Astrocyte (in vitro differentiated cells and primary cell): ENCODE measurements at regions not wholly inside any gene's neighbourhood (a gene's known extent, or its start where the extent isn't known, plus 50 kb on each side); places are given as distances from the start of the nearest gene placed in this dataset.

ENCODE experiments used
- DNase-seq: peaks from one replicate; pipeline ENCODE4 v3.0.0-alpha.2; 2010; ENCODE audit warnings: low read depth
- FAIRE-seq: peaks from 2 replicates; lab custom pipeline; 2011; peaks lifted over from hg19 to GRCh38; lab: Jason Lieb, UNC
- H2AFZ ChIP-seq: 2 replicates; pipeline ENCODE4 v1.6.0; 2012; ENCODE audit warnings: low read depth, low read length, inconsistent platforms
- H3K27ac ChIP-seq: 2 replicates; pipeline ENCODE4 v1.5.1; 2011; ENCODE audit warnings: low read depth, low read length, inconsistent platforms
- H3K27me3 ChIP-seq: 2 replicates; pipeline ENCODE4 v1.6.0; 2011; ENCODE audit warnings: low read length, inconsistent platforms; ENCODE audit not compliant: insufficient read depth
- H3K36me3 ChIP-seq: 2 replicates; pipeline ENCODE4 v1.5.1; 2011; ENCODE audit warnings: low read length, inconsistent platforms; ENCODE audit not compliant: insufficient read depth
- H3K4me1 ChIP-seq: 2 replicates; pipeline ENCODE4 v1.5.1; 2011; ENCODE audit warnings: low read length, inconsistent platforms; ENCODE audit not compliant: insufficient read depth
- H3K4me2 ChIP-seq: 2 replicates; pipeline ENCODE4 v1.6.0; 2012; ENCODE audit warnings: low read length, inconsistent platforms
- H3K4me3 ChIP-seq: 2 replicates; pipeline ENCODE4 v1.5.1; 2011; ENCODE audit warnings: low read depth, mild to moderate bottlenecking, low read length, inconsistent platforms; ENCODE audit not compliant: insufficient read depth
- H3K79me2 ChIP-seq: 2 replicates; pipeline ENCODE4 v1.6.0; 2012; ENCODE audit warnings: mild to moderate bottlenecking, low read length, inconsistent platforms; ENCODE audit not compliant: insufficient read depth
- H3K9ac ChIP-seq: 2 replicates; pipeline ENCODE4 v1.6.0; 2012; ENCODE audit warnings: mild to moderate bottlenecking, low read length, inconsistent platforms
- H3K9me3 ChIP-seq: 2 replicates; pipeline ENCODE4 v1.5.1; 2012; ENCODE audit warnings: low read depth, mild to moderate bottlenecking, low read length, inconsistent platforms; ENCODE audit not compliant: insufficient read depth
- H4K20me1 ChIP-seq: 2 replicates; pipeline ENCODE4 v1.6.0; 2012; ENCODE audit warnings: low read length, inconsistent platforms; ENCODE audit not compliant: insufficient read depth
- H3K27ac Mint-ChIP-seq: one replicate; pipeline ENCODE4 v1.8.0; 2021; ENCODE audit warnings: mild to moderate bottlenecking, mixed read lengths; ENCODE audit not compliant: unreplicated experiment
- H3K27me3 Mint-ChIP-seq: one replicate; pipeline ENCODE4 v1.8.0; 2021; ENCODE audit warnings: low read depth, mixed read lengths; ENCODE audit not compliant: unreplicated experiment
- H3K36me3 Mint-ChIP-seq: one replicate; pipeline ENCODE4 v1.8.0; 2021; ENCODE audit warnings: low read depth, mixed read lengths; ENCODE audit not compliant: unreplicated experiment
- H3K4me1 Mint-ChIP-seq: one replicate; pipeline ENCODE4 v1.8.0; 2021; ENCODE audit warnings: low read depth, mixed read lengths; ENCODE audit not compliant: unreplicated experiment
- H3K4me3 Mint-ChIP-seq: one replicate; pipeline ENCODE4 v1.8.0; 2021; ENCODE audit warnings: mild to moderate bottlenecking, moderate library complexity, mixed read lengths; ENCODE audit not compliant: unreplicated experiment
- H3K9me3 Mint-ChIP-seq: one replicate; pipeline ENCODE4 v1.8.0; 2021; ENCODE audit warnings: mild to moderate bottlenecking, mixed read lengths; ENCODE audit not compliant: unreplicated experiment
- CTCF ChIP-seq: IDR thresholded peaks from 2 replicates; pipeline ENCODE4 v1.5.1; 2011; ENCODE audit warnings: low read depth, mild to moderate bottlenecking, inconsistent platforms, low read length, moderate library complexity; ENCODE audit not compliant: insufficient read depth
- EZH2 ChIP-seq: IDR thresholded peaks from 2 replicates; pipeline ENCODE4 v1.6.1; 2012; ENCODE audit warnings: mild to moderate bottlenecking, low read length, inconsistent platforms; ENCODE audit not compliant: insufficient read depth

GRCh38 chr6:3573670-3574069 lies 116.8 kb upstream of the SLC22A23 start:
- Mint-ChIP-seq H3K4me3 (no peak overlapping the region), H3K9me3 (no peaks in the 10 kb centered on the region), H3K27ac (no peak overlapping the region), H3K4me1 (peaks cover 4% of the 10 kb centered on the region), H3K36me3 (no peaks in the 10 kb centered on the region), H3K27me3 (peaks cover 26% of the 10 kb centered on the region)
- Histone ChIP-seq H4K20me1 (no peaks in the 10 kb centered on the region), H3K27ac (no peak overlapping the region), H3K4me3 (no peak overlapping the region), H3K36me3 (no peaks in the 10 kb centered on the region), H2AFZ (no peak overlapping the region), H3K4me2 (no peak overlapping the region), H3K4me1 (no peaks in the 10 kb centered on the region), H3K9ac (no peak overlapping the region), H3K27me3 (peaks cover 20% of the 10 kb centered on the region), H3K79me2 (no peaks in the 10 kb centered on the region), H3K9me3 (no peaks in the 10 kb centered on the region)
- FAIRE-seq (no peak), DNase-seq (no peak)
- no peak for TF ChIP-seq CTCF
- TF ChIP-seq EZH2: no peak

- Histone ChIP-seq H2AFZ (no peak overlapping the region), H3K9me3 (no peaks in the 10 kb centered on the region), H3K4me2 (no peak overlapping the region), H3K27me3 (peaks cover 20% of the 10 kb centered on the region), H3K27ac (no peak overlapping the region), H3K9ac (no peak overlapping the region), H4K20me1 (no peaks in the 10 kb centered on the region), H3K79me2 (no peaks in the 10 kb centered on the region), H3K4me1 (peaks cover 2% of the 10 kb centered on the region), H3K4me3 (no peak overlapping the region), H3K36me3 (no peaks in the 10 kb centered on the region)
- no peak overlapping the region for H3K4me3 Mint-ChIP-seq
- no peak for DNase-seq
- no peak for FAIRE-seq
- H3K27ac Mint-ChIP-seq: no peak overlapping the region
- H3K36me3 Mint-ChIP-seq: no peaks in the 10 kb centered on the region
- no peak for TF ChIP-seq CTCF
- no peak for TF ChIP-seq EZH2
- no peaks in the 10 kb centered on the region for H3K9me3 Mint-ChIP-seq
- peaks cover 22% of the 10 kb centered on the region for H3K27me3 Mint-ChIP-seq
- H3K4me1 Mint-ChIP-seq: peaks cover 7% of the 10 kb centered on the region
Observed at GRCh38 chr6:3571836-3572235, 115.0 kb upstream of the SLC22A23 start.

GRCh38 chr6:3571250-3571681 lies 114.4 kb upstream of the SLC22A23 start:
- H3K4me1 ChIP-seq: peaks cover 5% of the 10 kb centered on the region
- Mint-ChIP-seq H3K4me3 (no peak overlapping the region), H3K27ac (no peak overlapping the region), H3K4me1 (peaks cover 7% of the 10 kb centered on the region), H3K36me3 (no peaks in the 10 kb centered on the region), H3K9me3 (no peaks in the 10 kb centered on the region), H3K27me3 (peaks cover 22% of the 10 kb centered on the region)
- H3K27me3 ChIP-seq: peaks cover 18% of the 10 kb centered on the region
- no peak overlapping the region for H2AFZ ChIP-seq
- H3K9ac ChIP-seq: no peak overlapping the region
- no peak overlapping the region for H3K27ac ChIP-seq
- no peak for DNase-seq
- H4K20me1 ChIP-seq: no peaks in the 10 kb centered on the region
- H3K9me3 ChIP-seq: no peaks in the 10 kb centered on the region
- H3K79me2 ChIP-seq: no peaks in the 10 kb centered on the region
- H3K36me3 ChIP-seq: no peaks in the 10 kb centered on the region
- no peak for TF ChIP-seq EZH2
- TF ChIP-seq CTCF: no peak
- H3K4me3 ChIP-seq: no peak overlapping the region
- no peak overlapping the region for H3K4me2 ChIP-seq
- FAIRE-seq: no peak
